PC-3 (cell line): ENCODE measurements at regions not wholly inside any gene's neighbourhood (a gene's known extent, or its start where the extent isn't known, plus 50 kb on each side); places are given as distances from the start of the nearest gene placed in this dataset.

Experiments
- EZH2 ChIP-seq: fragments of 300-600 bp; sonication (generic); IDR thresholded peaks from one replicate; pipeline ENCODE4 v1.6.1; 2017; ENCODE audit warnings: antibody characterized with exemption, mild to moderate bottlenecking, low read length; ENCODE audit not compliant: unreplicated experiment
- EZH2phosphoT487 ChIP-seq: fragments of 300-600 bp; sonication (generic); IDR thresholded peaks from 2 replicates; pipeline ENCODE4 v1.6.1; 2018; ENCODE audit warnings: mild to moderate bottlenecking, antibody characterized with exemption, low read length, borderline replicate concordance
- TF ChIP-seq, protein P1 (sequence below): fragments of 300-600 bp; sonication (generic); conservative IDR thresholded peaks from 2 replicates; pipeline ENCODE4 v1.5.1; 2017; ENCODE audit warnings: antibody characterized with exemption, low read depth, mild to moderate bottlenecking, low read length

GRCh38 chr1:224851848-224852261, 77.6 kb upstream of the DNAH14 start:
- TF ChIP-seq, protein P1, sequence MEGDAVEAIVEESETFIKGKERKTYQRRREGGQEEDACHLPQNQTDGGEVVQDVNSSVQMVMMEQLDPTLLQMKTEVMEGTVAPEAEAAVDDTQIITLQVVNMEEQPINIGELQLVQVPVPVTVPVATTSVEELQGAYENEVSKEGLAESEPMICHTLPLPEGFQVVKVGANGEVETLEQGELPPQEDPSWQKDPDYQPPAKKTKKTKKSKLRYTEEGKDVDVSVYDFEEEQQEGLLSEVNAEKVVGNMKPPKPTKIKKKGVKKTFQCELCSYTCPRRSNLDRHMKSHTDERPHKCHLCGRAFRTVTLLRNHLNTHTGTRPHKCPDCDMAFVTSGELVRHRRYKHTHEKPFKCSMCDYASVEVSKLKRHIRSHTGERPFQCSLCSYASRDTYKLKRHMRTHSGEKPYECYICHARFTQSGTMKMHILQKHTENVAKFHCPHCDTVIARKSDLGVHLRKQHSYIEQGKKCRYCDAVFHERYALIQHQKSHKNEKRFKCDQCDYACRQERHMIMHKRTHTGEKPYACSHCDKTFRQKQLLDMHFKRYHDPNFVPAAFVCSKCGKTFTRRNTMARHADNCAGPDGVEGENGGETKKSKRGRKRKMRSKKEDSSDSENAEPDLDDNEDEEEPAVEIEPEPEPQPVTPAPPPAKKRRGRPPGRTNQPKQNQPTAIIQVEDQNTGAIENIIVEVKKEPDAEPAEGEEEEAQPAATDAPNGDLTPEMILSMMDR, result peak; percentile 10; the same call in 1 of the 2 replicates
- TF ChIP-seq EZH2 (no peak), EZH2phosphoT487 (no peak)
